ENCODE measurements at regions not wholly inside any gene's neighbourhood (a gene's known extent, or its start where the extent isn't known, plus 50 kb on each side); places are given as distances from the start of the nearest gene placed in this dataset.
"Not testable (repeated sequence)": the region's sequence is repeated elsewhere in the genome, so short reads cannot be mapped to it uniquely, and the experiment has no call there.

DNA sequence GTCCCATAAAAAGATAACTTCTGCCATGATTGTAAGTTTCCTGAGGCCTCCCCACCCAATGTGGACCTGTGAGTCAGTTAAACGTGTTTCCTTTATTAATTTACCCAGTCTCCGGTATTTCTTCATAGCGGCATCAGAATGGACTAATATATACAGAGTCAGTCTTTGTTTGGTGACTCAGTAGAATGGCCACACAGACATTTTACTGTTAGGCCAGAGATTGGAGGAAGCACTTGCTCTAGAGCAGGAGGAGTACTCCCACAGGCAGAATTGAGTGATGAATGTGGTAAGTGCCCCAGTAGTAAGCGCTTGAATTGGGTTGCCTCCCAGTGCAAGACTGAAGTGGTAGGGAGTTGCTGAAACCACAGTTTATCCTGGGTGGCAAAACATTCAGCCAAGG is 149.5 kb upstream of the SMIM30 start:
- Histone ChIP-seq H3K4me3 (no peak overlapping the region), H3K4me1 (no peaks in the 10 kb centered on the region), H3K36me3 (no peaks in the 10 kb centered on the region), H3K27me3 (no peaks in the 10 kb centered on the region), H3K27ac (no peak overlapping the region), H3K9me3 (peaks cover 0 to 26% of the 10 kb centered on the region in 2 donors)
- TF ChIP-seq CTCF (IDR thresholded peaks at IDR 0.05) = no peak
- no peak for DNase-seq (ENCODE audit: low spot score)

- DNase-seq (ENCODE audit: low spot score) = no peak
- Histone ChIP-seq H3K36me3 (no peaks in the 10 kb centered on the region), H3K4me1 (no peaks in the 10 kb centered on the region), H3K27ac (no peak overlapping the region), H3K9me3 (peaks cover 0 to 26% of the 10 kb centered on the region in 2 donors), H3K4me3 (no peak overlapping the region), H3K27me3 (no peaks in the 10 kb centered on the region)
- no peak for TF ChIP-seq CTCF (IDR thresholded peaks at IDR 0.05)
These were observed 148.9 kb upstream of the SMIM30 start for GRCh38 chr7:113267271-113267670.

- no peak for TF ChIP-seq CTCF (IDR thresholded peaks at IDR 0.05)
- no peaks in the 10 kb centered on the region for H3K27me3 ChIP-seq
- no peak overlapping the region for H3K27ac ChIP-seq
- H3K36me3 ChIP-seq = no peaks in the 10 kb centered on the region
- H3K9me3 ChIP-seq = peaks cover 0 to 7% of the 10 kb centered on the region in 2 donors
- no peak for DNase-seq (ENCODE audit: low spot score)
- H3K4me3 ChIP-seq = no peak overlapping the region
- no peaks in the 10 kb centered on the region for H3K4me1 ChIP-seq
These were observed 145.4 kb upstream of the SMIM30 start for GRCh38 chr7:113263749-113264148.

DNA sequence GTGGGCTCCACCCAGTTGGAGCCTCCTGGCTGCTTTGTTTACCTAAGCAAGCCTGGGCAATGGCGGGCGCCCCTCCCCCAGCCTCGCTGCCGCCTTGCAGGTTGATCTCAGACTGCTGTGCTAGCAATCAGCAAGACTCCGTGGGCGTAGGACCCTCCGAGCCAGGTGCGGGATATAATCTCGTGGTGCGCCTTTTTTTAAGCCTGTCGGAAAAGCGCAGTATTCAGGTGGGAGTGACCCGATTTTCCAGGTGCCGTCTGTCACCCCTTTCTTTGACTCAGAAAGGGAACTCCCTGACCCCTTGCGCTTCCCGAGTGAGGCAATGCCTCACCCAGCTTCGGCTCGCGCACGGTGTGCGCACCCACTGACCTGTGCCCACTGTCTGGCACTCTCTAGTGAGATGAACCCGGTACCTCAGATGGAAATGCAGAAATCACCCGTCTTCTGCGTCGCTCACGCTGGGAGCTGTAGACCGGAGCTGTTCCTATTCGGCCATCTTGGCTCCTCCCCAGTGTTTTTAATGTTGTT is 144.9 kb upstream of the SMIM30 start:
- not testable (repeated sequence) for H3K27ac ChIP-seq; H3K27me3 ChIP-seq; H3K36me3 ChIP-seq; H3K4me3 ChIP-seq; DNase-seq (ENCODE audit: low spot score); H3K9me3 ChIP-seq; H3K4me1 ChIP-seq

DNA sequence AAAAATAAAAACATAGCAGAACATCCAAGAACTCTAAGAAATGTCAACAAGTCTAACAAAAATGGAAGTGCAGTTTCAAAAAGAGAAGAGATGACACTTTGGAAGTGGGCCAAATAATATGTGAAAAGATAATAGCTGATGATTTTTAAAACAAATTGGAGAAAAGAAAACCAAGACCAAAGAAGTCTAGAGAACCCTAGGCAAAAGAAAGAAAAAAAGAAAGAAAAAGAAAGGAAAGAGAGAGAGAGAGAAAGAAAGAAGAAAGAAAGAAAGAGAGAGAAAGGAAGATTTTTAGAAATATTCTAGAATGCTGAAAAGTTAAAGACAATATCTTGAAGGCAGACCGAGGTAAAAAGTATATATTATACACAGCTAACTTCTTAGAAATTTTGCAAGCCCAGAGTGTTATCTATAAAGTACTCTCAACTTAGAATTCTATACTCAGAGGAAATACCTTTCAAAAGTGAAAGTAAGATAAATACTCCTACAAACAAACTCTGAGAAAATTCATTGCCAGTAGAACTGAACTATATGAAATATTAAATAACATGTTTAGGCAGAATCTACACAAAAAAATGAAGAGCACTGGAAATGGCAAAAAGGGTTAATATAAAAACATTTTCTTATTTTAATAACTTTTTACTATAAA is 138.7 kb upstream of the SMIM30 start:
- H3K36me3 ChIP-seq = no peaks in the 10 kb centered on the region
- no peaks in the 10 kb centered on the region for H3K4me1 ChIP-seq
- no peak for DNase-seq (ENCODE audit: low spot score)
- no peak overlapping the region for H3K4me3 ChIP-seq
- H3K27me3 ChIP-seq = no peaks in the 10 kb centered on the region
- no peak for TF ChIP-seq CTCF (IDR thresholded peaks at IDR 0.05)
- peaks cover 0 to 5% of the 10 kb centered on the region in 2 donors for H3K9me3 ChIP-seq
- H3K27ac ChIP-seq = no peak overlapping the region

DNA sequence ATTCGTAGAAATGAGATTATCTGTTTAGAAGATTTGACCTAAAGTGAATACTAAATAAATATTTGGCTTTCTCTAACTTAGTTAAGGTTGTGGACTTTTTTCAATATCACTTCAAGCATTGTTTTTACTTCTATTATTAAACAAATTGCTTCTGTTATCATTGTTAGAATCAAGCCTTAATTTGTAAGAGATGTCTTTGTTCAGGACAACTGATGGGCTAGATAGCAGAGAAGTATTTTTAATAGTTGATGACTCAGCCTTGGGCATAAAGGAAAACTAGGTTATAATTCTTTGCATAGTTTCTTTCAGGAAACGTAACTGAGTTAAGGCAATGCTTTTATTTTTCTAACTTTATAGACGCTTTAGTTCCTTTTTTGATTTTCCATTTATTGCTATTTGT is 128.8 kb upstream of the SMIM30 start:
- TF ChIP-seq CTCF (IDR thresholded peaks at IDR 0.05) = no peak
- Histone ChIP-seq H3K36me3 (no peaks in the 10 kb centered on the region), H3K4me3 (no peak overlapping the region), H3K9me3 (no peaks in the 10 kb centered on the region), H3K4me1 (no peaks in the 10 kb centered on the region), H3K27me3 (no peaks in the 10 kb centered on the region), H3K27ac (no peak overlapping the region)
- DNase-seq (ENCODE audit: low spot score) = no peak

Measured in right atrium auricular region (tissue), 2 donors.